H9 (cell line): ENCODE measurements at regions not wholly inside any gene's neighbourhood (a gene's known extent, or its start where the extent isn't known, plus 50 kb on each side); places are given as distances from the start of the nearest gene placed in this dataset.

Source experiments
- DNase-seq: peaks from one replicate; pipeline ENCODE4 v3.0.0-alpha.2; 2017
- H2AFZ ChIP-seq: one replicate; pipeline ENCODE4 v1.6.1; 2013; ENCODE audit warnings: mild to moderate bottlenecking, low read length, control low read depth, moderate library complexity
- H2AK5ac ChIP-seq: 2 replicates; pipeline ENCODE4 v1.6.1; 2013; ENCODE audit warnings: low read length, control low read depth, mixed read lengths; ENCODE audit not compliant: insufficient read length
- H2BK120ac ChIP-seq: one replicate; pipeline ENCODE4 v1.6.1; 2013; ENCODE audit warnings: low read depth, mild to moderate bottlenecking, low read length, control low read depth, inconsistent platforms; ENCODE audit not compliant: poor library complexity, severe bottlenecking
- H2BK12ac ChIP-seq: 2 replicates; pipeline ENCODE4 v1.6.1; 2013; ENCODE audit warnings: low read length, control low read depth, mixed read lengths, low read depth; ENCODE audit not compliant: insufficient read length
- H2BK15ac ChIP-seq: 2 replicates; pipeline ENCODE4 v1.6.1; 2013; ENCODE audit warnings: low read depth, low read length, control low read depth
- H2BK20ac ChIP-seq: one replicate; pipeline ENCODE4 v1.6.1; 2013; ENCODE audit warnings: low read depth, mild to moderate bottlenecking, low read length, control low read depth, inconsistent platforms; ENCODE audit not compliant: poor library complexity, severe bottlenecking
- H2BK5ac ChIP-seq: 2 replicates; pipeline ENCODE4 v1.6.1; 2013; ENCODE audit warnings: low read length, control low read depth, mixed read lengths; ENCODE audit not compliant: insufficient read length
- H3K14ac ChIP-seq: 2 replicates; pipeline ENCODE4 v1.6.1; 2013; ENCODE audit warnings: low read length, control low read depth; ENCODE audit not compliant: insufficient read depth
- H3K18ac ChIP-seq: 2 replicates; pipeline ENCODE4 v1.6.1; 2013; ENCODE audit warnings: low read depth, mild to moderate bottlenecking, mixed read lengths, low read length, control low read depth; ENCODE audit not compliant: insufficient read length
- H3K23ac ChIP-seq: 2 replicates; pipeline ENCODE4 v1.6.1; 2013; ENCODE audit warnings: low read length, control low read depth, mixed read lengths, low read depth; ENCODE audit not compliant: insufficient read length
- H3K23me2 ChIP-seq: 2 replicates; pipeline ENCODE4 v1.6.1; 2013; ENCODE audit warnings: low read depth, mild to moderate bottlenecking, mixed read lengths, low read length, control low read depth; ENCODE audit not compliant: insufficient read length, poor library complexity, severe bottlenecking
- H3K27ac ChIP-seq: 2 replicates; pipeline ENCODE4 v1.5.1; 2013; ENCODE audit warnings: low read length, control low read depth, mixed read lengths, low read depth; ENCODE audit not compliant: insufficient read length
- H3K27me3 ChIP-seq: 2 replicates; pipeline ENCODE4 v1.6.1; 2013; ENCODE audit warnings: low read length, control low read depth, inconsistent platforms; ENCODE audit not compliant: insufficient read depth
- H3K4ac ChIP-seq: 2 replicates; pipeline ENCODE4 v1.6.1; 2013; ENCODE audit warnings: low read depth, mild to moderate bottlenecking, control low read depth, inconsistent platforms, low read length, moderate library complexity
- H3K4me1 ChIP-seq: 2 replicates; pipeline ENCODE4 v1.6.1; 2013; ENCODE audit warnings: low read length, control low read depth, inconsistent platforms; ENCODE audit not compliant: insufficient read depth
- H3K4me2 ChIP-seq: 2 replicates; pipeline ENCODE4 v1.6.1; 2013; ENCODE audit warnings: low read length, control low read depth, mixed read lengths; ENCODE audit not compliant: insufficient read length, insufficient read depth
- H3K56ac ChIP-seq: 2 replicates; pipeline ENCODE4 v1.6.1; 2013; ENCODE audit warnings: low read depth, mild to moderate bottlenecking, mixed read lengths, low read length, control low read depth; ENCODE audit not compliant: insufficient read length
- H3K79me1 ChIP-seq: 2 replicates; pipeline ENCODE4 v1.6.1; 2013; ENCODE audit warnings: low read depth, mild to moderate bottlenecking, moderate library complexity, low read length, control low read depth, inconsistent platforms; ENCODE audit not compliant: insufficient read depth, poor library complexity, severe bottlenecking
- H3K79me2 ChIP-seq: 2 replicates; pipeline ENCODE4 v1.6.1; 2013; ENCODE audit warnings: low read length, control low read depth, inconsistent platforms; ENCODE audit not compliant: insufficient read depth
- H3K9ac ChIP-seq: 2 replicates; pipeline ENCODE4 v1.6.1; 2013; ENCODE audit warnings: low read length, control low read depth, mixed read lengths; ENCODE audit not compliant: insufficient read length; ENCODE audit errors: extremely low read depth
- H3K9me3 ChIP-seq: one replicate; pipeline ENCODE4 v1.6.1; 2013; ENCODE audit warnings: low read depth, low read length, inconsistent platforms; ENCODE audit not compliant: control insufficient read depth
- H3T11ph ChIP-seq: one replicate; pipeline ENCODE4 v1.6.1; 2013; ENCODE audit warnings: mild to moderate bottlenecking, low read length, control low read depth, inconsistent platforms
- H4K20me1 ChIP-seq: one replicate; pipeline ENCODE4 v1.6.1; 2013; ENCODE audit not compliant: control insufficient read depth, insufficient read length, insufficient read depth
- H4K5ac ChIP-seq: 2 replicates; pipeline ENCODE4 v1.6.1; 2013; ENCODE audit warnings: low read depth, mild to moderate bottlenecking, mixed read lengths, low read length, control low read depth; ENCODE audit not compliant: insufficient read length
- H4K8ac ChIP-seq: replicated peaks from 2 replicates; pipeline ENCODE4 v1.6.1; 2013; ENCODE audit warnings: low read length, control low read depth, mixed read lengths, low read depth; ENCODE audit not compliant: insufficient read length
- H4K91ac ChIP-seq: 2 replicates; pipeline ENCODE4 v1.6.1; 2013; ENCODE audit warnings: low read depth, mild to moderate bottlenecking, moderate library complexity, mixed read lengths, low read length, control low read depth; ENCODE audit not compliant: insufficient read length
- H3K27ac Mint-ChIP-seq, 3 experiments: 2 replicates in 2 of 3; 3 replicates in 1 of 3; pipeline ENCODE4 v1.8.0; 2020 to 2021; ENCODE audit warnings: mixed read lengths in 3 of 3, mild to moderate bottlenecking in 1 of 3, moderate library complexity in 1 of 3
- H3K27me3 Mint-ChIP-seq: 2 replicates; pipeline ENCODE4 v1.8.0; 2021; ENCODE audit warnings: low read depth, mild to moderate bottlenecking, moderate library complexity, mixed read lengths
- H3K36me3 Mint-ChIP-seq, 3 experiments: 2 replicates in 2 of 3; 3 replicates in 1 of 3; pipeline ENCODE4 v1.8.0; 2020 to 2021; ENCODE audit warnings: low read depth in 3 of 3, mixed read lengths in 3 of 3; ENCODE audit not compliant: insufficient read depth in 1 of 3
- H3K4me1 Mint-ChIP-seq, 2 experiments: 2 replicates each; pipeline ENCODE4 v1.8.0; 2020; ENCODE audit warnings: mixed read lengths in 2 of 2
- H3K4me3 Mint-ChIP-seq, 2 experiments: 2 replicates in 1 of 2; 3 replicates in 1 of 2; pipeline ENCODE4 v1.8.0; 2020 to 2021; ENCODE audit warnings: mild to moderate bottlenecking in 2 of 2, mixed read lengths in 2 of 2, moderate library complexity in 1 of 2
- H3K9me3 Mint-ChIP-seq, 2 experiments: 2 replicates in 1 of 2; 3 replicates in 1 of 2; pipeline ENCODE4 v1.8.0; 2020; ENCODE audit warnings: mild to moderate bottlenecking in 2 of 2, mixed read lengths in 2 of 2, moderate library complexity in 1 of 2
- WGBS: extraction: QIAGEN DNeasy Blood & Tissue Kit; methylation state at CpG from one replicate; pipeline ENCODE4 v1.1.7; 2013; ENCODE audit warnings: missing lambda C conversion rate, low lambda C conversion rate, mixed read lengths; ENCODE audit not compliant: insufficient read length; ENCODE audit errors: extremely low coverage; 5-methylcytosine and 5-hydroxymethylcytosine counted together
- TF ChIP-seq, protein P1 (sequence below): fragments of 200-600 bp; sonication (generic); conservative IDR thresholded peaks from 3 replicates; pipeline ENCODE4 v1.8.0; 2021; ENCODE audit warnings: antibody characterized with exemption, mild to moderate bottlenecking

DNA sequence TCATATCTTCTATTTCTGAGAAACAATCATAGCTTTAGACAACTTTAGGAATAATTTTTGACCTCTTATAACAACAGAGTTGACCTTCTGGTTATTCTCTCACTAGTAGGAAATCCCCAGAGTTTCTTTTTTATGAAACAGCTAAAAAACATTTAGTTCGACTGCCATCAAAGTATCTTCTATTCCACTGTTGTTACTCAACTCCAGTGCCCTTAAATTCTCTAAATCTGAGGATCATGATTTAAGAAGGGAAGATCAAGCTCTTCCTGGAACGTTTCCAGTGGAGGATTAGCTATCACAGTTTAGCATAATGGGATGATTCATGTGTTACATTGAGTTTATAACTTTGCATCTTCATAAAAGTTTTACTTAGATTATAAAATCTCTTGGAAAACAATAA is 134.9 kb upstream of the VEGFC start:
- H3K36me3 Mint-ChIP-seq: no peaks in the 10 kb centered on the region
- Histone ChIP-seq H2BK5ac (no peak overlapping the region), H2BK15ac (no peak overlapping the region), H3K79me1 (no peaks in the 10 kb centered on the region), H4K8ac (no peak overlapping the region), H4K20me1 (no peaks in the 10 kb centered on the region), H3K4me1 (no peaks in the 10 kb centered on the region), H4K91ac (no peak overlapping the region), H4K5ac (no peak overlapping the region), H3K4ac (no peak overlapping the region), H2BK12ac (no peak overlapping the region), H2AFZ (no peak overlapping the region), H3K27ac (no peak overlapping the region), H3K79me2 (no peaks in the 10 kb centered on the region), H3K4me2 (no peak overlapping the region), H3K56ac (no peak overlapping the region), H2BK120ac (no peak overlapping the region), H3K23ac (no peak overlapping the region), H3T11ph (no peak overlapping the region), H2BK20ac (no peak overlapping the region), H3K27me3 (no peaks in the 10 kb centered on the region), H3K14ac (no peak overlapping the region), H2AK5ac (no peak overlapping the region), H3K23me2 (no peaks in the 10 kb centered on the region), H3K18ac (no peak overlapping the region), H3K9ac (no peak overlapping the region), H3K9me3 (no peaks in the 10 kb centered on the region)
- no peak overlapping the region for H3K4me3 Mint-ChIP-seq
- H3K9me3 Mint-ChIP-seq: no peaks in the 10 kb centered on the region
- no CpG with 5 or more reads among the region's 2 CpGs for WGBS
- peaks cover 7 to 8% of the 10 kb centered on the region in 2 experiments for H3K4me1 Mint-ChIP-seq
- DNase-seq: no peak
- TF ChIP-seq, protein P1, sequence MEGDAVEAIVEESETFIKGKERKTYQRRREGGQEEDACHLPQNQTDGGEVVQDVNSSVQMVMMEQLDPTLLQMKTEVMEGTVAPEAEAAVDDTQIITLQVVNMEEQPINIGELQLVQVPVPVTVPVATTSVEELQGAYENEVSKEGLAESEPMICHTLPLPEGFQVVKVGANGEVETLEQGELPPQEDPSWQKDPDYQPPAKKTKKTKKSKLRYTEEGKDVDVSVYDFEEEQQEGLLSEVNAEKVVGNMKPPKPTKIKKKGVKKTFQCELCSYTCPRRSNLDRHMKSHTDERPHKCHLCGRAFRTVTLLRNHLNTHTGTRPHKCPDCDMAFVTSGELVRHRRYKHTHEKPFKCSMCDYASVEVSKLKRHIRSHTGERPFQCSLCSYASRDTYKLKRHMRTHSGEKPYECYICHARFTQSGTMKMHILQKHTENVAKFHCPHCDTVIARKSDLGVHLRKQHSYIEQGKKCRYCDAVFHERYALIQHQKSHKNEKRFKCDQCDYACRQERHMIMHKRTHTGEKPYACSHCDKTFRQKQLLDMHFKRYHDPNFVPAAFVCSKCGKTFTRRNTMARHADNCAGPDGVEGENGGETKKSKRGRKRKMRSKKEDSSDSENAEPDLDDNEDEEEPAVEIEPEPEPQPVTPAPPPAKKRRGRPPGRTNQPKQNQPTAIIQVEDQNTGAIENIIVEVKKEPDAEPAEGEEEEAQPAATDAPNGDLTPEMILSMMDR: no peak
- no peak overlapping the region for H3K27ac Mint-ChIP-seq
- no peaks in the 10 kb centered on the region for H3K27me3 Mint-ChIP-seq
